Activated CD8-positive, alpha-beta T cell treated with anti-CD3 and anti-CD28 coated beads, Interleukin-2, amount 10 ng/mL, durations not matched to agents 7 days and 5 days (primary cell): ENCODE measurements at regions not wholly inside any gene's neighbourhood (a gene's known extent, or its start where the extent isn't known, plus 50 kb on each side); places are given as distances from the start of the nearest gene placed in this dataset.

Experiments
- ATAC-seq: fragments of 150-1000 bp; cut with Tn5 transposase; one replicate; pipeline ENCODE4 v1.10.0; 2021; ENCODE audit warnings: moderate library complexity
- CTCF ChIA-PET: fragments of 350-600 bp; sonication (Branson Sonifier 250); formaldehyde crosslinking; loops from one replicate; lab custom pipeline; 2021; ENCODE audit warnings: antibody characterized with exemption; lab: Charles Lee
- POLR2A ChIA-PET: fragments of 350-600 bp; sonication (Branson Sonifier 250); formaldehyde crosslinking; loops from one replicate; lab custom pipeline; 2021; ENCODE audit warnings: antibody characterized with exemption; lab: Charles Lee
- DNase-seq: peaks from one replicate; pipeline ENCODE4 v3.0.0-alpha.2; 2020
- H3K27ac Mint-ChIP-seq: one replicate; pipeline ENCODE4 v1.8.0; 2021; ENCODE audit warnings: mild to moderate bottlenecking, mixed read lengths
- H3K27me3 Mint-ChIP-seq: one replicate; pipeline ENCODE4 v1.8.0; 2021; ENCODE audit warnings: low read depth, mixed read lengths
- H3K36me3 Mint-ChIP-seq: one replicate; pipeline ENCODE4 v1.8.0; 2021; ENCODE audit warnings: low read depth, mixed read lengths
- H3K4me1 Mint-ChIP-seq: one replicate; pipeline ENCODE4 v1.8.0; 2021; ENCODE audit warnings: low read depth, mixed read lengths
- H3K4me3 Mint-ChIP-seq: one replicate; pipeline ENCODE4 v1.8.0; 2021; ENCODE audit warnings: mild to moderate bottlenecking, mixed read lengths
- H3K9me3 Mint-ChIP-seq: one replicate; pipeline ENCODE4 v1.8.0; 2022; ENCODE audit warnings: mixed read lengths; ENCODE audit not compliant: insufficient read depth

GRCh38 chr2:176477336-176477735 is 208.1 kb downstream of the MTX2 start:
- H3K36me3 Mint-ChIP-seq, result peaks cover 2% of the 10 kb centered on the region
- H3K4me3 Mint-ChIP-seq, result no peak overlapping the region
- H3K9me3 Mint-ChIP-seq, result no peaks in the 10 kb centered on the region
- peaks cover 13% of the 10 kb centered on the region for H3K4me1 Mint-ChIP-seq
- ATAC-seq, result no peak
- ChIA-PET CTCF (interaction anchor here (0.9 kb wide), 1 partner anchor 22 kb away, joined by 3 read pairs; no protein-coding TSS in a partner anchor), POLR2A (no interaction called here)
- no peak overlapping the region for H3K27ac Mint-ChIP-seq
- DNase-seq, result no peak
- peaks cover 8% of the 10 kb centered on the region for H3K27me3 Mint-ChIP-seq

GRCh38 chr2:176479961-176480360 is 210.7 kb downstream of the MTX2 start:
- Mint-ChIP-seq H3K27me3 (peaks cover 13% of the 10 kb centered on the region), H3K9me3 (no peaks in the 10 kb centered on the region), H3K36me3 (no peaks in the 10 kb centered on the region), H3K4me1 (no peaks in the 10 kb centered on the region), H3K4me3 (no peak overlapping the region), H3K27ac (no peak overlapping the region)
- CTCF ChIA-PET, result interaction anchor here (1.2 kb wide), 1 partner anchor 25 kb away, joined by 4 read pairs; no protein-coding TSS in a partner anchor
- no peak for ATAC-seq
- DNase-seq, result no peak
- POLR2A ChIA-PET, result no interaction called here

DNA sequence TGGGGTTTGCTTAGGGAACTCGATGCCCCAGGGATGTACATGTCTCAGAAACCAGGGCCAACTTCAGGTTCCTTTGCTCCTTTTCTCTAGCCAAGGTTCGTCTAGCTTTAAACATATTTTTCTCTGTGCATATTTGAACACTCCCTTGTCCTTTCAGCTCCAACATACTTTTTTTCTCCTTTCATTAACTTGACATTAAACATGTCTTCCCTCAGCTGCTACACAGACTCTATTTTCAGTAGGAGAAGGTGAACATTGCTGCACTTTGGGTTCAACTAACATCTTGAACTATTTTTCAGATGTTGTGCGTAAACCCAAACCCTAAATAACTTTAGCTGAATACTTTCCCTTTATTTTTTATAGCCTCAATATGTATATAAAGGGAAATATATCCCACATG is 212.9 kb downstream of the MTX2 start:
- POLR2A ChIA-PET, result no interaction called here
- no peaks in the 10 kb centered on the region for H3K36me3 Mint-ChIP-seq
- CTCF ChIA-PET, result interaction anchor here (1.5 to 1.8 kb wide), 2 partner anchors 9 to 27 kb away, joined by 5 read pairs; no protein-coding TSS in a partner anchor
- no peak overlapping the region for H3K27ac Mint-ChIP-seq
- H3K9me3 Mint-ChIP-seq, result no peaks in the 10 kb centered on the region
- H3K4me3 Mint-ChIP-seq, result no peak overlapping the region
- ATAC-seq, result no peak
- peaks cover 23% of the 10 kb centered on the region for H3K27me3 Mint-ChIP-seq
- no peak for DNase-seq
- no peaks in the 10 kb centered on the region for H3K4me1 Mint-ChIP-seq

- no peak for ATAC-seq
- ChIA-PET CTCF (no interaction called here), POLR2A (no interaction called here)
- no peak for DNase-seq
- H3K4me3 Mint-ChIP-seq, result no peak overlapping the region
- no peak overlapping the region for H3K27ac Mint-ChIP-seq
- no peaks in the 10 kb centered on the region for H3K36me3 Mint-ChIP-seq
- H3K9me3 Mint-ChIP-seq, result no peaks in the 10 kb centered on the region
- no peaks in the 10 kb centered on the region for H3K4me1 Mint-ChIP-seq
- peaks cover 31% of the 10 kb centered on the region for H3K27me3 Mint-ChIP-seq
Measured at GRCh38 chr2:176483476-176483875, 214.2 kb downstream of the MTX2 start.

- no peaks in the 10 kb centered on the region for H3K4me1 Mint-ChIP-seq
- peaks cover 31% of the 10 kb centered on the region for H3K27me3 Mint-ChIP-seq
- no peak overlapping the region for H3K4me3 Mint-ChIP-seq
- H3K36me3 Mint-ChIP-seq, result no peaks in the 10 kb centered on the region
- DNase-seq (no peak), ATAC-seq (no peak)
- POLR2A ChIA-PET, result no interaction called here
- no peaks in the 10 kb centered on the region for H3K9me3 Mint-ChIP-seq
- CTCF ChIA-PET, result no interaction called here
- H3K27ac Mint-ChIP-seq, result no peak overlapping the region
Measured at GRCh38 chr2:176483901-176484568, 214.8 kb downstream of the MTX2 start.

DNA sequence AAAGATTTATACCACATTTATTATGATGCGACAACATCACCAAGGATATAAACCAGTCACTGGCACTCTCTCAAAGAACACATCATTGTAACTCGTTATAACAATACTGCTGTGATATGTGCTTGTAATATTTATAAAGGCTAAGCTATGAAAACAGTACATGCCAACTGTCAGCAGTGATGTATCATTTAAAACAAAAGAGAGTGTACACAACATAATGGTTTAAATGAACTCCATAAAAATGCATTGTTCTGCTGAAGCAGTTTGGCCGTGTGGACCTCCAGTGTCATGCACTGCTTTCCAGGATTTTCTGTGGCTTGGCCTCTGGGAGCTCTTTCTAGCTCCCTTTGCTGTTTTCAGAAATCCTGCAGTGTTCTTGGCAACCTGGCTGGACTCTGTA is 215.6 kb downstream of the MTX2 start:
- H3K27me3 Mint-ChIP-seq, result peaks cover 31% of the 10 kb centered on the region

GRCh38 chr2:176488431-176488830 is 219.2 kb downstream of the MTX2 start:
- Mint-ChIP-seq H3K9me3 (no peaks in the 10 kb centered on the region), H3K4me3 (no peak overlapping the region), H3K27ac (no peak overlapping the region), H3K4me1 (peaks cover 10% of the 10 kb centered on the region), H3K27me3 (peaks cover 23% of the 10 kb centered on the region), H3K36me3 (no peaks in the 10 kb centered on the region)
- ATAC-seq, result no peak
- CTCF ChIA-PET, result interaction anchor here (1.0 kb wide), 1 partner anchor 33 kb away, joined by 3 read pairs; no protein-coding TSS in a partner anchor
- POLR2A ChIA-PET, result no interaction called here
- no peak for DNase-seq

More for the DNA sequence above, 215.6 kb downstream of the MTX2 start:
- Mint-ChIP-seq H3K4me3 (no peak overlapping the region), H3K36me3 (no peaks in the 10 kb centered on the region), H3K4me1 (no peaks in the 10 kb centered on the region), H3K9me3 (no peaks in the 10 kb centered on the region), H3K27ac (no peak overlapping the region)
- POLR2A ChIA-PET, result interaction anchor here (0.6 kb wide), 1 partner anchor 1053 kb away, joined by 3 read pairs; no protein-coding TSS in a partner anchor
- ATAC-seq (no peak), DNase-seq (no peak)
- CTCF ChIA-PET, result interaction anchor here (2.7 kb wide), 1 partner anchor 30 kb away, joined by 10 read pairs; no protein-coding TSS in a partner anchor

DNA sequence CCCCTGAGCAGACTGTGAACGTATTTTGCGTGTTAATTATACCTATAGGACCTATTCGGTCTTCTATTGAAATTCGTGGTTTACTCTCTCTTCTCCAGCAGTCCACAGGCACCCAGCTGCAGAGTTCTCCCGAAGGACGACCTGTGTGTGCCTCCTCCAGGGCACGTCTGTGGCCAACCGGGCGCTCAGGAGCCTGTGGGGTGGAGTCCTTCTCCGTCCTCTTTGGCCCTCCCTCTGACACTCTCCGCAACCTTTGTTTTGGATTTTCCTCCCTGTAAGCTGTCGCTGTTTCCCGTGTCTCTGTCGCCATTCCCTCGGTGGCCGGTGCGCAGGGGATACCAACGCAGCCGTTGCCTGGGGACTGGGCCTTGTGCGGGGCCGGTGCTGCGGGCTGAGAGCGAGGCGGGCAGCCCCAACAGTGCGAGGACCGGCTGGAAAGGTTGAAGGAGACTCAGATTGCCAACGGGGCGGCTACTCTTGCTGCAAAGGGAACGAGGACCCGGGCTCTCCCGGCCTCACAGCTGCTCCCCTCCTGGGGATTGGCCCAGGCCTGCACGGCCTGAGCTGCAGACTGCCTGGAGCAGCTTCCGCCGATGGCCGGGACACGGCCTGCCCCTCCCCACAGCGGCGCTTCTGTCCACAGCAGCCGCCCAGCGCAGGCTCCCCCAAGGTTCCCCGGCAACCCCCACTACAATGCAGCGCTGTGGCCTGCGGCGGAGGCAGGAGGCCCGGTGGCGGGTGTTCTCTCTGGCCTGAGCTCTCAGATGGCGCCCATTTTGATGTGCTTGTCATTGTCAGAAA is 221.0 kb downstream of the MTX2 start:
- no peaks in the 10 kb centered on the region for H3K36me3 Mint-ChIP-seq
- no peak overlapping the region for H3K4me3 Mint-ChIP-seq
- ChIA-PET POLR2A (no interaction called here), CTCF (interaction anchor here (2.0 kb wide), 1 partner anchor 35 kb away, joined by 5 read pairs; no protein-coding TSS in a partner anchor)
- peaks cover 37% of the 10 kb centered on the region for H3K27me3 Mint-ChIP-seq
- no peaks in the 10 kb centered on the region for H3K9me3 Mint-ChIP-seq
- ATAC-seq (no peak), DNase-seq (no peak)
- H3K4me1 Mint-ChIP-seq, result peaks cover 10% of the 10 kb centered on the region
- H3K27ac Mint-ChIP-seq, result no peak overlapping the region

GRCh38 chr2:176491172-176491904 is 222.1 kb downstream of the MTX2 start:
- ChIA-PET CTCF (interaction anchor here (1.0 to 2.0 kb wide), 2 partner anchors 9 to 36 kb away, joined by 3 to 5 read pairs; no protein-coding TSS in a partner anchor), POLR2A (no interaction called here)
- H3K27ac Mint-ChIP-seq, result no peak overlapping the region
- ATAC-seq (peak; percentile 86), DNase-seq (peak; percentile 51)
- H3K27me3 Mint-ChIP-seq, result peaks cover 39% of the 10 kb centered on the region
- peaks cover 10% of the 10 kb centered on the region for H3K4me1 Mint-ChIP-seq
- no peaks in the 10 kb centered on the region for H3K36me3 Mint-ChIP-seq
- H3K4me3 Mint-ChIP-seq, result no peak overlapping the region
- H3K9me3 Mint-ChIP-seq, result no peaks in the 10 kb centered on the region

DNA sequence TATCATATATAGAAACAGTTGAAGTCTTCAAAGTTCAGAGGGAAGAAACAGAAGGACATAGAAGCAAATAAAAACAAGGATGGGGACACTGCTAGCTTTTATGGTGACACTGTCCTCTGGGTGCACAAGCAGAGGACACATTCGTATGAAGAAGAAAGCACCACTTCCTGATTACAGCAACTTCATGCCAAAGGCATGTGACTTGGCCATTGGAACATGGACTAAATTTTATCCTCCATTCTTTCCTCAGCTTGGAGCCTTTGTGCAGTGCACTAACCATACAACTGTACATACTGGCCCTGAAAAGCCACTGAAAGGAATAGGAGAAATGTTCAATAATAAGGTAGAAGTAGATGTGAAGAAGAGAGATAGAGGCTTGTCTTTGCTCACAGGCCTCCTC is 223.3 kb downstream of the MTX2 start:
- peaks cover 10% of the 10 kb centered on the region for H3K4me1 Mint-ChIP-seq
- ChIA-PET CTCF (interaction anchor here (2.0 kb wide), 1 partner anchor 38 kb away, joined by 5 read pairs; no protein-coding TSS in a partner anchor), POLR2A (no interaction called here)
- DNase-seq, result no peak
- no peak for ATAC-seq
- no peaks in the 10 kb centered on the region for H3K36me3 Mint-ChIP-seq
- no peak overlapping the region for H3K27ac Mint-ChIP-seq
- H3K27me3 Mint-ChIP-seq, result peaks cover 30% of the 10 kb centered on the region
- no peak overlapping the region for H3K4me3 Mint-ChIP-seq
- no peaks in the 10 kb centered on the region for H3K9me3 Mint-ChIP-seq

DNA sequence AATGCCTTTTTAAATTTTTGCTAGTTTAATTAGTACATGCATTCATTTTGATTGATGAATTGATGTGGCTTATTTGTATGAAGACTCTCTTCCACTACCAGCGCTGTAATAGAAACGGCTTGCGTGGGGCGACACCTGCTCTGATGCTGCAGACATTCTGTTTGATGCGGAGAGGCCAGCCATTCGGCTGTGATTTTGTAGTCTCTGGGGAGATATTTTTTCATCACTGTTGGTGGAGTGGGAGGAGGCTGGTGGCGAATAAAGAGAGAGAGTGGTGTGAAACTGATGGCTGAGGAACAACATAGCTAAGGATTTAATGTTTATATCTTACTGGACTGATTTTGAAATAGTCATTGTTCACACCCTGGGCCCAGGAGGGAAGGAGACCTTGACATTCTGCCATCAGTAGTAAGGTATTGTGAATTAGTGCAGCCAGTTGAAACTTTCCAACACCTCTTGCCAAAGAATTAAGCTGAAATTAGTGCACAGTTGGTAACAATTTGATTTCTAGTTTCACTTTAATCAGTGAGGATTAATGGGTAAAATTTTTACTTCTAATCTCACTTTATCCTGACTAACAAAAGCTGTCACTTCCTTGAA is 224.1 kb downstream of the MTX2 start:
- H3K36me3 Mint-ChIP-seq, result no peaks in the 10 kb centered on the region

More for the DNA sequence above, 224.1 kb downstream of the MTX2 start:
- Mint-ChIP-seq H3K27me3 (peaks cover 25% of the 10 kb centered on the region), H3K4me1 (peaks cover 10% of the 10 kb centered on the region), H3K4me3 (no peak overlapping the region), H3K27ac (no peak overlapping the region), H3K9me3 (no peaks in the 10 kb centered on the region)
- no peak for ATAC-seq
- ChIA-PET POLR2A (no interaction called here), CTCF (interaction anchor here (0.7 to 1.2 kb wide), 3 partner anchors 38 to 61 kb away, joined by 3 to 4 read pairs (median 3); no protein-coding TSS in a partner anchor)
- no peak for DNase-seq
